ENCODE measurements at regions not wholly inside any gene's neighbourhood (a gene's known extent, or its start where the extent isn't known, plus 50 kb on each side); places are given as distances from the start of the nearest gene placed in this dataset.

GRCh38 chr2:223532161-223532560, 70.0 kb downstream of the SCG2 start:
- no peak overlapping the region for H3K4me3 ChIP-seq (replicated peaks; ENCODE audit: insufficient read depth, low read length)
- no peak overlapping the region for H3K27ac ChIP-seq (replicated peaks)
- TF ChIP-seq POLR2AphosphoS5 (IDR thresholded peaks at IDR 0.05; ENCODE audit: low read depth): no peak
- TF ChIP-seq, protein P1, sequence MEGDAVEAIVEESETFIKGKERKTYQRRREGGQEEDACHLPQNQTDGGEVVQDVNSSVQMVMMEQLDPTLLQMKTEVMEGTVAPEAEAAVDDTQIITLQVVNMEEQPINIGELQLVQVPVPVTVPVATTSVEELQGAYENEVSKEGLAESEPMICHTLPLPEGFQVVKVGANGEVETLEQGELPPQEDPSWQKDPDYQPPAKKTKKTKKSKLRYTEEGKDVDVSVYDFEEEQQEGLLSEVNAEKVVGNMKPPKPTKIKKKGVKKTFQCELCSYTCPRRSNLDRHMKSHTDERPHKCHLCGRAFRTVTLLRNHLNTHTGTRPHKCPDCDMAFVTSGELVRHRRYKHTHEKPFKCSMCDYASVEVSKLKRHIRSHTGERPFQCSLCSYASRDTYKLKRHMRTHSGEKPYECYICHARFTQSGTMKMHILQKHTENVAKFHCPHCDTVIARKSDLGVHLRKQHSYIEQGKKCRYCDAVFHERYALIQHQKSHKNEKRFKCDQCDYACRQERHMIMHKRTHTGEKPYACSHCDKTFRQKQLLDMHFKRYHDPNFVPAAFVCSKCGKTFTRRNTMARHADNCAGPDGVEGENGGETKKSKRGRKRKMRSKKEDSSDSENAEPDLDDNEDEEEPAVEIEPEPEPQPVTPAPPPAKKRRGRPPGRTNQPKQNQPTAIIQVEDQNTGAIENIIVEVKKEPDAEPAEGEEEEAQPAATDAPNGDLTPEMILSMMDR (IDR thresholded peaks at IDR 0.05; ENCODE audit: insufficient read depth, low read length): no peak
- TF ChIP-seq GABPA (IDR thresholded peaks at IDR 0.05; ENCODE audit: low read depth): no peak
- no peak for TF ChIP-seq SPI1 (IDR thresholded peaks at IDR 0.05; ENCODE audit: borderline replicate concordance, low read depth)
- no peak for TF ChIP-seq REST (IDR thresholded peaks at IDR 0.05; ENCODE audit: insufficient replicate concordance, low read depth)

GRCh38 chr2:223532712-223533111, 69.4 kb downstream of the SCG2 start:
- peak; percentile 35 to 76 for DNase-seq (ENCODE audit: low read depth in 1 of 2, low spot score in 1 of 2)
- Histone ChIP-seq H3K27me3 (ENCODE audit: insufficient read depth, poor library complexity, severe bottlenecking) (no peaks in the 10 kb centered on the region), H3K27ac (replicated peaks) (no peak overlapping the region), H3K4me3 (replicated peaks; ENCODE audit: insufficient read depth, low read length) (no peak overlapping the region)
- TF ChIP-seq SPI1 (IDR thresholded peaks at IDR 0.05; ENCODE audit: borderline replicate concordance, low read depth) (no peak), POLR2AphosphoS5 (IDR thresholded peaks at IDR 0.05; ENCODE audit: low read depth) (no peak)

More at GRCh38 chr2:223532161-223532560, 70.0 kb downstream of the SCG2 start:
- no peak for DNase-seq (ENCODE audit: low read depth in 1 of 2, low spot score in 1 of 2)
- H3K27me3 ChIP-seq (ENCODE audit: insufficient read depth, poor library complexity, severe bottlenecking): no peaks in the 10 kb centered on the region

DNA sequence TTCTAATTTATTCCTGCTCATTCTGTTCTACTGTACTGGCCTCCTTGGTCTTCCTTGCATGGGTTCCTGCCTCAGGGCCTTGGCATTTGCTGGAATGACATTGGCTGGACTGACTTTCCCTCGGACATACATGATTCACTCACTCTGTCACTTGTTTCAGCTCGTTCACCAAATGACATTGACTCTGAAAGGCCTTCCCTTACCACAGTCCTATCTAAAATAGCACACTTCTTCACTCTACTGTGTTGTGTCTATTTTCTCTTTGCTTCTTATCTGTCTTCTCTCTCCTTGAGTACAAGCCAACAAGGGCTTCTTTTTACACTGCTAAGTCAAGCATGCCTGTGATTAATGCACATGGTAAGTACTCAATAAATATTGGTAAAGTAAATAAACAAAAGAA, 65.6 kb downstream of the SCG2 start:
- Histone ChIP-seq H3K27ac (replicated peaks) (no peak overlapping the region), H3K4me3 (replicated peaks; ENCODE audit: insufficient read depth, low read length) (no peak overlapping the region), H3K27me3 (ENCODE audit: insufficient read depth, poor library complexity, severe bottlenecking) (no peaks in the 10 kb centered on the region)
- TF ChIP-seq REST (IDR thresholded peaks at IDR 0.05; ENCODE audit: insufficient replicate concordance, low read depth) (no peak), POLR2AphosphoS5 (IDR thresholded peaks at IDR 0.05; ENCODE audit: low read depth) (no peak), GABPA (IDR thresholded peaks at IDR 0.05; ENCODE audit: low read depth) (no peak), SPI1 (IDR thresholded peaks at IDR 0.05; ENCODE audit: borderline replicate concordance, low read depth) (no peak)
- TF ChIP-seq, protein P1 (IDR thresholded peaks at IDR 0.05; ENCODE audit: insufficient read depth, low read length): no peak
- no peak for DNase-seq (ENCODE audit: low read depth in 1 of 2, low spot score in 1 of 2)

- Histone ChIP-seq H3K27ac (replicated peaks) (no peak overlapping the region), H3K27me3 (ENCODE audit: insufficient read depth, poor library complexity, severe bottlenecking) (no peaks in the 10 kb centered on the region), H3K4me3 (replicated peaks; ENCODE audit: insufficient read depth, low read length) (no peak overlapping the region)
- no peak for DNase-seq (ENCODE audit: low read depth in 1 of 2, low spot score in 1 of 2)
- TF ChIP-seq, protein P1 (IDR thresholded peaks at IDR 0.05; ENCODE audit: insufficient read depth, low read length): no peak
- TF ChIP-seq GABPA (IDR thresholded peaks at IDR 0.05; ENCODE audit: low read depth) (no peak), POLR2AphosphoS5 (IDR thresholded peaks at IDR 0.05; ENCODE audit: low read depth) (no peak), SPI1 (IDR thresholded peaks at IDR 0.05; ENCODE audit: borderline replicate concordance, low read depth) (no peak), REST (IDR thresholded peaks at IDR 0.05; ENCODE audit: insufficient replicate concordance, low read depth) (no peak)
Measured at GRCh38 chr2:223537115-223537514, 65.0 kb downstream of the SCG2 start.
